Upper lobe of left lung (tissue), 6 donors: ENCODE measurements at regions not wholly inside any gene's neighbourhood (a gene's known extent, or its start where the extent isn't known, plus 50 kb on each side); places are given as distances from the start of the nearest gene placed in this dataset.
A peak's percentile ranks its signal among the peaks of the same experiment; 100 is the strongest.
"Not testable (repeated sequence)": the region's sequence is repeated elsewhere in the genome, so short reads cannot be mapped to it uniquely, and the experiment has no call there.

ENCODE experiments used
- ATAC-seq, 2 donors: fragments of 200-7000 bp; cut with Tn5 transposase; one replicate each; pipeline ENCODE4 v1.9.1; 2022; ENCODE audit warnings: mild to moderate bottlenecking in 2 of 2, moderate library complexity in 2 of 2; ENCODE audit not compliant: low FRiP score in 2 of 2
- DNase-seq, 2 donors: peaks; one replicate each; pipeline ENCODE4 v3.0.0-alpha.2; 2019 to 2020
- H3K27ac ChIP-seq, 4 donors: fragments of 200-600 bp; sonication (generic); one replicate each; pipeline ENCODE4 v1.5.1; 2016 to 2019
- H3K27me3 ChIP-seq, 4 donors: fragments of 200-600 bp; sonication (generic); one replicate each; pipeline ENCODE4 v1.5.1; 2017 to 2019
- H3K36me3 ChIP-seq, 4 donors: fragments of 200-600 bp; sonication (generic); one replicate each; pipeline ENCODE4 v1.5.1; 2016 to 2019
- H3K4me1 ChIP-seq, 4 donors: fragments of 200-600 bp; sonication (generic); one replicate each; pipeline ENCODE4 v1.5.1; 2018 to 2019
- H3K4me3 ChIP-seq, 4 donors: fragments of 200-600 bp; sonication (generic); one replicate each; pipeline ENCODE4 v1.5.1; 2017 to 2019; ENCODE audit warnings: mild to moderate bottlenecking in 2 of 4, moderate library complexity in 1 of 4
- H3K9me3 ChIP-seq, 4 donors: fragments of 200-600 bp; sonication (generic); one replicate each; pipeline ENCODE4 v1.5.1; 2018 to 2019
- CTCF ChIP-seq, 6 experiments: fragments of 450-650 bp in 4 of 6; fragments of 200-600 bp in 2 of 6; sonication (generic) in 2 of 6; IDR thresholded peaks; one replicate each; pipeline ENCODE4 v1.5.1; 2016 to 2019; ENCODE audit warnings: antibody characterized with exemption in 6 of 6
- EP300 ChIP-seq, 4 donors: sonication (generic); formaldehyde crosslinking; IDR thresholded peaks; one replicate each; pipeline ENCODE4 v1.5.1; 2017; ENCODE audit warnings: antibody characterized with exemption in 4 of 4, control low read depth in 2 of 4
- POLR2A ChIP-seq, 4 donors: fragments of 450-650 bp; IDR thresholded peaks; one replicate each; pipeline ENCODE4 v1.5.1; 2016 to 2017; ENCODE audit warnings: antibody characterized with exemption in 4 of 4, mild to moderate bottlenecking in 2 of 4
- POLR2AphosphoS5 ChIP-seq, 2 donors: sonication (generic); formaldehyde crosslinking; IDR thresholded peaks; one replicate each; pipeline ENCODE4 v1.5.1; 2017; ENCODE audit warnings: antibody characterized with exemption in 2 of 2
- WGBS, 2 donors: methylation state at CpG; one replicate each; pipeline ENCODE4 v1.1.5; 2017 to 2018; 5-methylcytosine and 5-hydroxymethylcytosine counted together
- donor health status: DM: no; HTN: no; CAD: no; lungs with moderate emphysema.
- donor health status: DM: no; HTN: yes; CAD: no; lungs with severe emphysema.

DNA sequence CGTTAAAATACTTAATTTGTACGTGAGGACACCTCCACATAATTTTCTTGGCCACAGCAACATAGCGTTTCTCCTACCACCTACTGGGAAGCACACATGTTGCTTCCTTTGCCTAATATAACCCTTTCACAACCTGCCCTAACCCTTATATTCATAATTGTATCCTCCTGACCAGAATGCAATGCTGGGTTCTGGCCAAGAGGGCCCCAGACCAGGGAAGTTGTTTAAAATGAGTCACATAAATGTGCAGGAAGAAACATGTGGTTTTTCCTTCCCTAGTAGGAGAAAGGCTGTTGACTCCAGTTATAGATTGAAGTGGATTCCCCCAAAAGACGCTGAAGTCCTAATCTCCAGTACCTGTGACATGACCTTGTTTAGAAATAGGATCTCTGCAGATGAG lies 187.3 kb downstream of the NUFIP1 start:
- DNase-seq (peak in 1 of 2 donors; percentile 41), ATAC-seq (peak in 1 of 2 donors; percentile 21)
- H3K4me1 ChIP-seq = peaks cover 0 to 4% (median 0%) of the 10 kb centered on the region in 4 donors
- WGBS, 2 donors = 35 to 56% methylated on average over 4 of the region's 4 CpGs
- no peaks in the 10 kb centered on the region for H3K27me3 ChIP-seq
- H3K4me3 ChIP-seq = no peak overlapping the region
- no peaks in the 10 kb centered on the region for H3K36me3 ChIP-seq
- H3K9me3 ChIP-seq = no peaks in the 10 kb centered on the region
- no peak overlapping the region for H3K27ac ChIP-seq
- TF ChIP-seq POLR2A (IDR thresholded peaks at IDR 0.05) (no peak), POLR2AphosphoS5 (IDR thresholded peaks at IDR 0.05) (no peak), CTCF (IDR thresholded peaks at IDR 0.05) (no peak), EP300 (IDR thresholded peaks at IDR 0.05) (no peak)

DNA sequence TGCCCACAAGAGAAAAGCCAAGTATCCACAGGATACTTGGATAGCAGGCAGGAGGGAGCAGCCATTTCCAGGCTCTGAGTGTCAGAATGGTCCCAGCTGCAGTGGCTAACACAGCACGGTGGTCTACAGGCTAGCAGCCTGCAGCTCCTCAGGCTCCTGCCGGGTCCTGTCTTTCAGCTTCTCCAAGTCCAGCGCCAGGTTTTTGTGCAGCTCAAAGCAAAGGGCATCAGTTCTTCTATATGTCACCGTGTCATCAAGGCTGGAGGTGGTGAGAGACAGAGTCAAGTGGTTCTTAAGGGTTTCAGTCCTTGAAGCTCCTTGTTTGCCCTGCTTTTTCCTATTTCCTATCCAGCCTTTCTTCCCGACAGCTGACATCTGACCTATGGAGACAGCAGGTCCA lies 188.6 kb downstream of the NUFIP1 start:
- WGBS, 2 donors = 59 to 74% methylated on average over 3 to 5 of the region's 5 CpGs
- ATAC-seq = no peak

GRCh38 chr13:44797685-44798084 lies 191.6 kb downstream of the NUFIP1 start:
- H3K36me3 ChIP-seq = no peaks in the 10 kb centered on the region
- DNase-seq (no peak), ATAC-seq (no peak)
- WGBS, 2 donors = 61 to 65% methylated on average over 2 of the region's 2 CpGs
- H3K4me1 ChIP-seq = peaks cover 0 to 4% (median 0%) of the 10 kb centered on the region in 4 donors
- peak overlapping the region in 1 of 4 donors; percentile 47 for H3K27ac ChIP-seq
- TF ChIP-seq CTCF (IDR thresholded peaks at IDR 0.05) (no peak), POLR2AphosphoS5 (IDR thresholded peaks at IDR 0.05) (no peak), EP300 (IDR thresholded peaks at IDR 0.05) (no peak), POLR2A (IDR thresholded peaks at IDR 0.05) (no peak)
- no peak overlapping the region for H3K4me3 ChIP-seq
- no peaks in the 10 kb centered on the region for H3K9me3 ChIP-seq
- H3K27me3 ChIP-seq = no peaks in the 10 kb centered on the region

More for the DNA sequence above, 188.6 kb downstream of the NUFIP1 start:
- H3K36me3 ChIP-seq = no peaks in the 10 kb centered on the region
- H3K9me3 ChIP-seq = no peaks in the 10 kb centered on the region
- no peak for DNase-seq
- peaks cover 0 to 4% (median 0%) of the 10 kb centered on the region in 4 donors for H3K4me1 ChIP-seq
- H3K27me3 ChIP-seq = no peaks in the 10 kb centered on the region
- TF ChIP-seq EP300 (IDR thresholded peaks at IDR 0.05) (no peak), POLR2AphosphoS5 (IDR thresholded peaks at IDR 0.05) (no peak), POLR2A (IDR thresholded peaks at IDR 0.05) (no peak)
- H3K4me3 ChIP-seq = no peak overlapping the region
- H3K27ac ChIP-seq = no peak overlapping the region

DNA sequence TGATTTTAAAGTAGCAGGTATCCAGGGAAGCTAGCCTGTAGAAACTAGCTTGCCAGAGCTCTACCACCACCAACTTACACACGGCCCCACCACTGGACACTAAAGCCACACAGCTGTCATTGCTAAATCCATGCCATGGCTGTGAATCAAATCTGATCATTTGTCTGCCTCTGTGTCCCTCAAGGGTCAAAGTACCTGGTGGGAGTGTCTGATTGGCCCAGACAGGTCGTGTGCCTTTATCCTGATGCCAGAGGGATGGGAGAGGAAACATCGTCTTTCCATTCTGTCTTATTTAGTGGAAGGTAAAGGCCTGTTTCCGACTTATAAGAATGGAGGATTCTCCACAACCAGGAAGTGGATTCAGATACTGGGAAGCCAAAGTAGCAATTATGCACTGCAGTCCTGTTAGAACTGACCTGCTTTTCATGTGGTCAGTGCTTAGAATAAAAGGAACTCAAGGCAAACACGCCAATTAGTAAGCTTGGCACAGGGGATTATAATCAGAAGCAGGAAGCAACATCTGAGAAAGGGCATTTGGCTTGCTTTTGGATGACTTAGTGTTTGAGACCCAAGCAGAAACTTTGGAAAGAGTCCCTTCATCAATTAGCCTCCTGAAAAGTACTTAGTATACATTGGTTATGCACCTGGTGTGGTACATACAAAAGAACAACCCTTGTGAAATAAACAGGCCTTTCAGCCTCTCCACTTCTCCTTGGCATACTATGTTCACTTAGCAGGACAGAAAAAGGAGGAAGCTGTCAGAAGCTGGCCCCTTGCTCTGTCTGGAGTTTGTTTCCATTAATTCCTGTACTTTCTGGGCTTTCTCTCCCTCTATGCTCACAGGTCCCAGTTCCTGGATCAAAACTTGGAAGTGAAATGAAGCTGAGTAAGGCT lies 192.4 kb downstream of the NUFIP1 start:
- Histone ChIP-seq H3K36me3 (no peaks in the 10 kb centered on the region), H3K27ac (peak overlapping the region in 2 of 4 donors; percentile 38 to 47), H3K4me1 (peaks cover 0 to 11% (median 0%) of the 10 kb centered on the region in 4 donors), H3K9me3 (no peaks in the 10 kb centered on the region), H3K27me3 (no peaks in the 10 kb centered on the region), H3K4me3 (no peak overlapping the region)
- no peak for DNase-seq
- TF ChIP-seq POLR2A (IDR thresholded peaks at IDR 0.05) = no peak
- TF ChIP-seq EP300 (IDR thresholded peaks at IDR 0.05) = no peak
- no peak for ATAC-seq
- WGBS, 2 donors = 69 to 71% methylated on average over 5 of the region's 5 CpGs

DNA sequence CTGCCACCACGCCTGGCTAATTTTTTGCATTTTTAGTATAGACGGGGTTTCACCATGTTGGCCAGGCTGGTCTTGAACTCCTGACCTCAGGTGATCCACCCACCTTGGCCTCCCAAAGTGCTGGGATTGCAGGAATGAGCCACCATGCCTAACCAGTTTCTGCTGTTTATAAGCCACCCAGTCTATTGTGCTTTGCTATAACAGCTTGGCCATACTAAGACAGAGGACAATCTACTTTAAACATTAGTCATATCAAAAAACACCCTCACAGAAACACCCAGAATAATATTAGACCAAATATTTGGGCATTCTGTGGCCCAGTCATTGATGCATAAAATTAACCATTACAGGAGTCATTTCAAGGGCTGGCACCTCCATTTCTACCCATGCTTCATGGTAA lies 193.2 kb downstream of the NUFIP1 start:
- not testable (repeated sequence) for ATAC-seq

DNA sequence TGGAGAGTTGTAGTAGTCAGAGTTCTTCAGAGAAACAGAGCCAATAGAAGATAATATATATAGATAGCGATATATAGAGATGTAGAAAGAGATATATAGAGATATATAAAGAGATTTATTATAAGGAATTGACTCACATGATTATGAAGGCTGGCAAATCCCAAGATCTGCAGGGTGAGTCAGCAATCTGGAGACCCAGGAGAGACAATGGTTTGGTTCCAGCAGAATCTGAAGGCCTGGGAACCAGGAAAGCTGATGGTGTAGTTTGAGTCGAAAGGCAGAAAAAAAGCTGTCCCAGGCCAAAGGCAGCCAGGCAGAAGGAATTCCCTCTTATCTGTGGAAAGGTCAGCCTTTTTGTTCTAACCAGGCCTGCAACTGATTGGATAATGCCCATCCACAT lies 194.1 kb downstream of the NUFIP1 start:
- no peak for ATAC-seq
- no peak overlapping the region for H3K4me3 ChIP-seq
- H3K27ac ChIP-seq = no peak overlapping the region
- no peak for TF ChIP-seq POLR2A (IDR thresholded peaks at IDR 0.05)
- no peak for TF ChIP-seq EP300 (IDR thresholded peaks at IDR 0.05)
- TF ChIP-seq CTCF (IDR thresholded peaks at IDR 0.05) = no peak
- TF ChIP-seq POLR2AphosphoS5 (IDR thresholded peaks at IDR 0.05) = no peak
- H3K27me3 ChIP-seq = no peaks in the 10 kb centered on the region
- H3K9me3 ChIP-seq = no peaks in the 10 kb centered on the region
- no peaks in the 10 kb centered on the region for H3K36me3 ChIP-seq
- WGBS, 2 donors = 90 to 95% methylated on average over 2 of the region's 2 CpGs
- peaks cover 0 to 16% (median 0%) of the 10 kb centered on the region in 4 donors for H3K4me1 ChIP-seq
- DNase-seq = no peak

More for the DNA sequence above, 193.2 kb downstream of the NUFIP1 start:
- 96 to 97% methylated on average over 2 of the region's 2 CpGs for WGBS, 2 donors
- not testable (repeated sequence) for DNase-seq, H3K27ac ChIP-seq, H3K36me3 ChIP-seq, H3K27me3 ChIP-seq, H3K9me3 ChIP-seq, H3K4me3 ChIP-seq
- peaks cover 0 to 13% (median 0%) of the 10 kb centered on the region in 4 donors for H3K4me1 ChIP-seq
